Esophagus squamous epithelium (tissue), 5 donors: ENCODE measurements at regions not wholly inside any gene's neighbourhood (a gene's known extent, or its start where the extent isn't known, plus 50 kb on each side); places are given as distances from the start of the nearest gene placed in this dataset.

Experiments used
- DNase-seq: peaks from one replicate; lab custom pipeline; 2025; lab: John Stamatoyannopoulos, UW
- H3K27ac ChIP-seq, 4 donors: fragments of 200-600 bp; sonication (generic); one replicate each; pipeline ENCODE4 v1.5.1; 2016 to 2019; ENCODE audit warnings: mild to moderate bottlenecking in 1 of 4
- H3K27me3 ChIP-seq, 4 donors: fragments of 200-600 bp; sonication (generic); 1 replicate in 3 of 4; 2 replicates in 1 of 4; pipeline versions ENCODE4 v1.5.1 to v1.6.0; 2017 to 2021; ENCODE audit warnings: antibody characterized with exemption in 1 of 4
- H3K36me3 ChIP-seq, 3 donors: fragments of 200-600 bp; sonication (generic); one replicate each; pipeline ENCODE4 v1.5.1; 2016 to 2019
- H3K4me1 ChIP-seq, 3 donors: fragments of 200-600 bp; sonication (generic); one replicate each; pipeline ENCODE4 v1.5.1; 2017 to 2019
- H3K4me3 ChIP-seq, 4 donors: fragments of 200-600 bp; sonication (generic); 1 replicate in 3 of 4; 2 replicates in 1 of 4; pipeline ENCODE4 v1.5.1; 2016 to 2019; ENCODE audit warnings: mild to moderate bottlenecking in 2 of 4, moderate library complexity in 1 of 4
- H3K9me3 ChIP-seq, 3 donors: fragments of 200-600 bp; sonication (generic); one replicate each; pipeline ENCODE4 v1.5.1; 2016 to 2019
- CTCF ChIP-seq, 6 experiments: fragments of 450-650 bp in 4 of 6; fragments of 200-600 bp in 2 of 6; sonication (generic) in 2 of 6; IDR thresholded peaks; one replicate each; pipeline ENCODE4 v1.5.1; 2016 to 2019; ENCODE audit warnings: antibody characterized with exemption in 6 of 6, mild to moderate bottlenecking in 4 of 6, moderate library complexity in 4 of 6
- POLR2A ChIP-seq, 4 donors: fragments of 450-650 bp; IDR thresholded peaks; one replicate each; pipeline ENCODE4 v1.6.1; 2017; ENCODE audit warnings: antibody characterized with exemption in 4 of 4, mild to moderate bottlenecking in 4 of 4, moderate library complexity in 3 of 4
- WGBS, 2 donors: methylation state at CpG; one replicate each; pipeline ENCODE4 v1.1.5; 2018; 5-methylcytosine and 5-hydroxymethylcytosine counted together
- intact Hi-C: fragments of 100-400 bp; cut with DNase I; formaldehyde crosslinking; loops from one replicate; pipeline ENCODE4 v1.15.0; 2022
- donor health status: DM: yes; HTN: yes; CAD: no.

- no peak for TF ChIP-seq CTCF (IDR thresholded peaks at IDR 0.05)
- TF ChIP-seq POLR2A (IDR thresholded peaks at IDR 0.05) = no peak
- intact Hi-C loops = no loop called here
- H3K27ac ChIP-seq = no peak overlapping the region
- no peak for DNase-seq
- no peaks in the 10 kb centered on the region for H3K27me3 ChIP-seq
- no peak overlapping the region for H3K4me3 ChIP-seq
- no peaks in the 10 kb centered on the region for H3K4me1 ChIP-seq
- H3K36me3 ChIP-seq = no peaks in the 10 kb centered on the region
- H3K9me3 ChIP-seq = peaks cover 0 to 5% (median 0%) of the 10 kb centered on the region in 3 donors
Observed at GRCh38 chr13:74871369-74872070, 610.4 kb downstream of the TBC1D4 start.

- Histone ChIP-seq H3K27ac (no peak overlapping the region), H3K4me1 (no peaks in the 10 kb centered on the region), H3K36me3 (no peaks in the 10 kb centered on the region), H3K27me3 (no peaks in the 10 kb centered on the region), H3K4me3 (no peak overlapping the region), H3K9me3 (peaks cover 0 to 5% (median 0%) of the 10 kb centered on the region in 3 donors)
- TF ChIP-seq POLR2A (IDR thresholded peaks at IDR 0.05) (no peak), CTCF (IDR thresholded peaks at IDR 0.05) (no peak)
- no peak for DNase-seq
- 53 to 60% methylated on average over 2 of the region's 2 CpGs for WGBS, 2 donors
- intact Hi-C loops = no loop called here
Observed at GRCh38 chr13:74870865-74871264, 611.1 kb downstream of the TBC1D4 start.

GRCh38 chr13:74869846-74870245, 612.1 kb downstream of the TBC1D4 start:
- intact Hi-C loops = no loop called here
- Histone ChIP-seq H3K4me3 (no peak overlapping the region), H3K27me3 (no peaks in the 10 kb centered on the region), H3K4me1 (no peaks in the 10 kb centered on the region), H3K27ac (no peak overlapping the region), H3K9me3 (peaks cover 0 to 5% (median 0%) of the 10 kb centered on the region in 3 donors), H3K36me3 (no peaks in the 10 kb centered on the region)
- no peak for TF ChIP-seq POLR2A (IDR thresholded peaks at IDR 0.05)
- no peak for TF ChIP-seq CTCF (IDR thresholded peaks at IDR 0.05)
- DNase-seq = no peak
- WGBS, 2 donors = 49 to 58% methylated on average over 2 of the region's 2 CpGs

- TF ChIP-seq POLR2A (IDR thresholded peaks at IDR 0.05) (no peak), CTCF (IDR thresholded peaks at IDR 0.05) (no peak)
- intact Hi-C loops = no loop called here
- Histone ChIP-seq H3K27ac (no peak overlapping the region), H3K4me1 (no peaks in the 10 kb centered on the region), H3K9me3 (peaks cover 0 to 5% (median 0%) of the 10 kb centered on the region in 3 donors), H3K4me3 (no peak overlapping the region), H3K27me3 (no peaks in the 10 kb centered on the region), H3K36me3 (no peaks in the 10 kb centered on the region)
- DNase-seq = no peak
Observed at GRCh38 chr13:74868049-74868448, 613.9 kb downstream of the TBC1D4 start.

GRCh38 chr13:74867460-74867859, 614.5 kb downstream of the TBC1D4 start:
- H3K27me3 ChIP-seq = no peaks in the 10 kb centered on the region
- intact Hi-C loops = no loop called here
- no peaks in the 10 kb centered on the region for H3K4me1 ChIP-seq
- no peak for DNase-seq
- no peak overlapping the region for H3K4me3 ChIP-seq
- peaks cover 0 to 5% (median 0%) of the 10 kb centered on the region in 3 donors for H3K9me3 ChIP-seq
- TF ChIP-seq POLR2A (IDR thresholded peaks at IDR 0.05) (no peak), CTCF (IDR thresholded peaks at IDR 0.05) (no peak)
- H3K36me3 ChIP-seq = no peaks in the 10 kb centered on the region
- no peak overlapping the region for H3K27ac ChIP-seq
